ENCODE measurements at regions not wholly inside any gene's neighbourhood (a gene's known extent, or its start where the extent isn't known, plus 50 kb on each side); places are given as distances from the start of the nearest gene placed in this dataset.

DNA sequence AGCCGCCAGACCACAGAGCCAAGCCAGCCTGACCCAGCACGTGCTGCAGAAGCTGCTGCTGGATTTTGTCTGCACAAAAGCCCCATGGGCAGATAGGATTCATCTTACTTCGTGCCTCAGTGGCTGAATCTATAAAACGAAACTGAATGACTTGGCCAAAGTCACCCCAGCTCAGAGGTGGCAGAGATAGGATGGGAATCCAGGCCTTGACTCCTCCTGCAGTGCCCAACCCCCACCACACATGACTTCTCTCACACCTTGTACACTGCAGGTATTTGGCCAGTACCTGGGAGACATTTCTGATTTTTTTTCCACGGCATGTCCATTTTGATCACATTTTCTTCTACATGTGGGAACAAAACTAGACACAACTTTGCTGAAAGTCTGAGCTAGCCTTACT, 182.1 kb downstream of the ANKRD60 start:
- CTCF ChIA-PET = interaction anchor here (1.2 kb wide), 1 partner anchor 187 kb away, joined by 3 read pairs; no protein-coding TSS in a partner anchor
- no peak for ATAC-seq

DNA sequence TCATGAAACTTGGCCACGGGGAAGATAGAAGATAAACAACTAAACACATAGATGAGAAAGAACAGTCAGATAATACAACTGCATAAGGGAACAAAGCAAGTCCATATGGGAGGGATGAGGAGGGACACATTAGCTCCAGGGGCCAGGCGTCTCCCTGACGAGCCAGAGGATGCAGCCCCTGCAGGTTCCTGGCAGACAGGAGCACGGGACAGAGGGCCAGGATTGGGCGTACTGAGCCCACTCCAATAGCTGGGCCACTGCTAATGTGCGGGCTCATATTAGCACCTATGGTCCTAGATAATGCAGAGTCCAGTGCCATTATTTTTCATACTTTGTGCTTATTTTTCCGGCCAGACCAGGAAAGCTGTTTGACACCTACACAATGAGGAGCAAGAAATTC, 182.9 kb downstream of the ANKRD60 start:
- H4K20me1 ChIP-seq (ENCODE audit: control insufficient read depth, insufficient read depth) = no peaks in the 10 kb centered on the region
- ChIA-PET CTCF (interaction anchor here (1.2 kb wide), 1 partner anchor 186 kb away, joined by 3 read pairs; no protein-coding TSS in a partner anchor), RAD21 (ENCODE audit: unreplicated experiment) (no interaction called here), POLR2A (no interaction called here), SMC1A (ENCODE audit: uncharacterized antibody, unreplicated experiment) (no interaction called here)
- DNase-seq (ENCODE audit: low read depth, low spot score) (no peak), FAIRE-seq (no peak), ATAC-seq (no peak)
- H3K27me3 ChIP-seq (replicated peaks in 1 of 2; ENCODE audit: control insufficient read depth in 2 of 2, insufficient read depth in 2 of 2, low read length in 1 of 2) = peaks cover 0 to 3% of the 10 kb centered on the region in 2 experiments; a peak in 2 of 4 replicates
- no peaks in the 10 kb centered on the region for H3K79me2 ChIP-seq (ENCODE audit: control insufficient read depth, insufficient read depth, low read length)
- no TSS peak for BruUV-seq (replicated peaks)
- no peak overlapping the region for H3K9ac ChIP-seq (ENCODE audit: control insufficient read depth, insufficient read depth, low read length)
- H3K4me3 ChIP-seq = no peak overlapping the region
- H3K4me2 ChIP-seq (ENCODE audit: control insufficient read depth, insufficient read depth) = no peak overlapping the region
- WGBS (ENCODE audit: insufficient coverage, insufficient replicate concordance, low lambda C conversion rate, missing lambda C conversion rate) = 25% methylated on average over 7 of the region's 7 CpGs
- no peak overlapping the region for H3K27ac ChIP-seq (ENCODE audit: control insufficient read depth, insufficient read depth)
- H3K36me3 ChIP-seq (ENCODE audit: control insufficient read depth in 2 of 2, insufficient read depth in 2 of 2, low read length in 1 of 2) = no peaks in the 10 kb centered on the region
- no peaks in the 10 kb centered on the region; the same call in 2 of the 3 replicates for H3K9me3 ChIP-seq (replicated peaks; ENCODE audit: control insufficient read depth, insufficient read depth, low read length)
- no peak overlapping the region for H2AFZ ChIP-seq (ENCODE audit: control insufficient read depth, low read depth, low read length)
- in situ Hi-C loops (cut with MboI) (no loop called here), intact Hi-C loops (cut with micrococcal nuclease; ENCODE audit: unreplicated experiment) (no loop called here)
- H3K4me1 ChIP-seq (ENCODE audit: control insufficient read depth, insufficient read depth, low read length) = no peaks in the 10 kb centered on the region
- no peak for TF ChIP-seq POLR2A (IDR thresholded peaks at IDR 0.05; ENCODE audit: low read depth, low read length)
- TF ChIP-seq PAX8 (IDR thresholded peaks at IDR 0.05) = no peak
- TF ChIP-seq, protein P1, sequence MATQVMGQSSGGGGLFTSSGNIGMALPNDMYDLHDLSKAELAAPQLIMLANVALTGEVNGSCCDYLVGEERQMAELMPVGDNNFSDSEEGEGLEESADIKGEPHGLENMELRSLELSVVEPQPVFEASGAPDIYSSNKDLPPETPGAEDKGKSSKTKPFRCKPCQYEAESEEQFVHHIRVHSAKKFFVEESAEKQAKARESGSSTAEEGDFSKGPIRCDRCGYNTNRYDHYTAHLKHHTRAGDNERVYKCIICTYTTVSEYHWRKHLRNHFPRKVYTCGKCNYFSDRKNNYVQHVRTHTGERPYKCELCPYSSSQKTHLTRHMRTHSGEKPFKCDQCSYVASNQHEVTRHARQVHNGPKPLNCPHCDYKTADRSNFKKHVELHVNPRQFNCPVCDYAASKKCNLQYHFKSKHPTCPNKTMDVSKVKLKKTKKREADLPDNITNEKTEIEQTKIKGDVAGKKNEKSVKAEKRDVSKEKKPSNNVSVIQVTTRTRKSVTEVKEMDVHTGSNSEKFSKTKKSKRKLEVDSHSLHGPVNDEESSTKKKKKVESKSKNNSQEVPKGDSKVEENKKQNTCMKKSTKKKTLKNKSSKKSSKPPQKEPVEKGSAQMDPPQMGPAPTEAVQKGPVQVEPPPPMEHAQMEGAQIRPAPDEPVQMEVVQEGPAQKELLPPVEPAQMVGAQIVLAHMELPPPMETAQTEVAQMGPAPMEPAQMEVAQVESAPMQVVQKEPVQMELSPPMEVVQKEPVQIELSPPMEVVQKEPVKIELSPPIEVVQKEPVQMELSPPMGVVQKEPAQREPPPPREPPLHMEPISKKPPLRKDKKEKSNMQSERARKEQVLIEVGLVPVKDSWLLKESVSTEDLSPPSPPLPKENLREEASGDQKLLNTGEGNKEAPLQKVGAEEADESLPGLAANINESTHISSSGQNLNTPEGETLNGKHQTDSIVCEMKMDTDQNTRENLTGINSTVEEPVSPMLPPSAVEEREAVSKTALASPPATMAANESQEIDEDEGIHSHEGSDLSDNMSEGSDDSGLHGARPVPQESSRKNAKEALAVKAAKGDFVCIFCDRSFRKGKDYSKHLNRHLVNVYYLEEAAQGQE (IDR thresholded peaks at IDR 0.05; ENCODE audit: low read depth, low read length) = no peak
- TF ChIP-seq E2F8 (IDR thresholded peaks at IDR 0.05; ENCODE audit: low read depth, partially characterized antibody) = no peak
- no peak for TF ChIP-seq MYB (IDR thresholded peaks at IDR 0.05; ENCODE audit: borderline replicate concordance, low read depth, low read length)
- TF ChIP-seq TBL1XR1 (IDR thresholded peaks at IDR 0.05; ENCODE audit: low read depth, low read length) = no peak
- TF ChIP-seq CREB1 (IDR thresholded peaks at IDR 0.05; ENCODE audit: low read depth) = no peak

More for the DNA sequence above, 182.1 kb downstream of the ANKRD60 start:
- ChIA-PET POLR2A (no interaction called here), RAD21 (ENCODE audit: unreplicated experiment) (no interaction called here), SMC1A (ENCODE audit: uncharacterized antibody, unreplicated experiment) (no interaction called here)
- TF ChIP-seq ZNF274 (IDR thresholded peaks at IDR 0.05; ENCODE audit: insufficient read depth, insufficient read length) (no peak), EP300 (IDR thresholded peaks at IDR 0.05; ENCODE audit: borderline replicate concordance in 1 of 2, control insufficient read depth in 1 of 2, low read depth in 2 of 2, low read length in 2 of 2) (no peak), STAT1 (conservative IDR thresholded peaks at IDR 0.05) (no peak), JUNB (IDR thresholded peaks at IDR 0.05) (no peak), IRF3 (IDR thresholded peaks at IDR 0.05) (no peak)
- DNase-seq (ENCODE audit: low read depth, low spot score) (no peak), FAIRE-seq (no peak)
- no peaks in the 10 kb centered on the region for H3K4me1 ChIP-seq (ENCODE audit: control insufficient read depth, insufficient read depth, low read length)
- no peaks in the 10 kb centered on the region for H3K36me3 ChIP-seq (ENCODE audit: control insufficient read depth in 2 of 2, insufficient read depth in 2 of 2, low read length in 1 of 2)
- H3K9me3 ChIP-seq (replicated peaks; ENCODE audit: control insufficient read depth, insufficient read depth, low read length) = no peaks in the 10 kb centered on the region; the same call in 2 of the 3 replicates
- no peak overlapping the region for H3K4me2 ChIP-seq (ENCODE audit: control insufficient read depth, insufficient read depth)
- H3K79me2 ChIP-seq (ENCODE audit: control insufficient read depth, insufficient read depth, low read length) = no peaks in the 10 kb centered on the region
- intact Hi-C loops (cut with micrococcal nuclease; ENCODE audit: unreplicated experiment) (no loop called here), in situ Hi-C loops (cut with MboI) (no loop called here)
- H3K4me3 ChIP-seq = no peak overlapping the region
- no peak overlapping the region for H2AFZ ChIP-seq (ENCODE audit: control insufficient read depth, low read depth, low read length)
- H3K27ac ChIP-seq (ENCODE audit: control insufficient read depth, insufficient read depth) = no peak overlapping the region
- H3K9ac ChIP-seq (ENCODE audit: control insufficient read depth, insufficient read depth, low read length) = no peak overlapping the region
- H3K27me3 ChIP-seq (replicated peaks in 1 of 2; ENCODE audit: control insufficient read depth in 2 of 2, insufficient read depth in 2 of 2, low read length in 1 of 2) = no peaks in the 10 kb centered on the region
- 12% methylated on average over 5 of the region's 5 CpGs for WGBS (ENCODE audit: insufficient coverage, insufficient replicate concordance, low lambda C conversion rate, missing lambda C conversion rate)
- no TSS peak for BruUV-seq (replicated peaks)
- no peaks in the 10 kb centered on the region for H4K20me1 ChIP-seq (ENCODE audit: control insufficient read depth, insufficient read depth)

Data from GM12878 (cell line).